ENCODE measurements at regions not wholly inside any gene's neighbourhood (a gene's known extent, or its start where the extent isn't known, plus 50 kb on each side); places are given as distances from the start of the nearest gene placed in this dataset.
"Not testable (repeated sequence)": the region's sequence is repeated elsewhere in the genome, so short reads cannot be mapped to it uniquely, and the experiment has no call there.

DNA sequence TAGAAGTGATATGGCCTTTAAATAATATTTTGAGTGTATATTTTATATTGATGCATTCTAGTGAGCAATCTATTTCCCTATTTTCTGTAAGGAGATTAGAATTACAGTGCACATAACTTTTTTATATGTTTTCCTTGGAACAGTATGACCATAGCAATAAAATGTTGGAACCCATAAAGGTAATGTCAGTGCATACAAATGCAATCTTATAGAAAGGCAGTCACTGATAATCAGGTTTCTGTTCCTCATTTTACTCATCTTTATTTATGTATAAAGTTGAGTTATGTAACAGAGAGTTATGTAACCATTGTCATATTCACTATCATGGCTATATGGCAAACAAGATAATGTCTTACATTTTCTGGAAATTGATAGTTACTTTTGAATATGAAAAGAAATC lies 179.9 kb upstream of the NETO1 start:
- DNase-seq, result no peak

DNA sequence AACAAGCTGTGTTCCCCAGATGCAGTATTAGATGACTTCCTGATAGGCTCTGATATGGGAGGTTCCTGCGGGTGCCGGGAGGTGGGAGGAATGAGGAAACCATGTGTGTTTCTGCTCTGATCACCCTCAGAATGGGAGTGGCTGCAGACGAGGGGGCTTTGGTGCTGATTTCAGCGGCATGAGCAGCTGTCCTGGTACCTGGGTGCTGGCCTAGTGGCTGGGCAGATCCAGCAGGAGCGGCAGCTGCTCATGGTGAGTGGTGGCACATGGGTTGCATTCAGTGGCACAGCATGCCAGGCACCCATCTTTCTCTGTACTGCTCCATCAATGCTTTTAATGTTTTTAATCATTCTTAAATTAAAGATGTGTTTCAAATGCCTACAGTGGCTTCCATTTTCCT lies 177.2 kb upstream of the NETO1 start:
- no peak for DNase-seq

DNA sequence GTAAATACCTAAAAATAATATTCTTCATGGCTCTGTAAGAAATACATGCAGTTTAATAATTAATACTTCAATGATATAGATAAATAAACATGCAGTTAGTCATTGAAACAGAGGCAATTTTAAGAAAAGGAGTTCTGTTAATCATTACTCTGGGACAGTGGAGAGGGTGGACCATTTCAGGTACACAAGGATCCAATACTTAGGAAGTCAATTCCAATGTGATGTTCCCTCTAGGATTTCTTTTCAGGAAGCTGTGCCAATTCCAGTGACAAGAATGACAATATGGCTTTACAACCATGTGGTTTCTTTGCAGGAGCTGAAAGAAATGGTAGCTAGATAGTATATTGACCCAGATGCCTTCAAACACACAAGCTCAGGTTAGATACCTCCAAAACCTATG lies 175.8 kb upstream of the NETO1 start:
- no peak for DNase-seq

DNA sequence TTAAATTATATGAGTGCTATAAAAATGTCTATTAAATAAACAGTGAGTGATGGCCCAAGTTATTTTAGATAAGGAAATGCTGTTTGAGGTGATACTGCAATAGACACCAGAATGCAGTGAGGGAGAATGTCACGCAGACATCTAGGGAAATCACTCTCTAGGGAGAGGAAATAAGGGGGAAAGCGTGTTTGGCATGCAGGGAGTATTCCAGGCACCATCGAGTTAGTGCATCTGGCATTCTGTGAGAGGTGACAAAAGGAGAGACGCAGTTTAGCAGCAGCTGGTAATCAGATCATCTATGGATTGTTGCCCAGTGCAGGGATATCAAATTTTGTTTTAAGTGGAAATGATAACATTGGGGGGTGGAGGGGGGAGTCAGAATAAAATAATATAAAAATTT lies 175.4 kb upstream of the NETO1 start:
- DNase-seq, result no peak

DNA sequence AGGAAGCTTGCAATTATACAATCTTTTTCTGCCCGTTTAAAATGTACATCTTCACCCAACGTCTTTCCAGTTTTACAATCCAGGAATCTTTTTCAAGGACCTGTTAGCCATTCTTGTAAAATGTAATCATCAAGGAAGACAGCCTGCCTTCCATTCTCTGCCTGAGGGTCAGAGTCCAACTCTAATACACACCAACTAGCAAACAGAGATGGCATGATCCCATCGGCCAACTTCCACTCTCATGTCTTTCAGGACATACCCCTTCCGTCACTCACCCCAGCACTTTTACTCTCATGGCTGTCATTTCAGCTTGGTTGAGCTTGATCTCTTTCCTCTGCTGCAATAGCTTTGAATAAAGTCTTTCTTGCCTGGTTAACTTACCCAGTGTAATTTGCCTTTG lies 172.5 kb upstream of the NETO1 start:
- no peak for DNase-seq

DNA sequence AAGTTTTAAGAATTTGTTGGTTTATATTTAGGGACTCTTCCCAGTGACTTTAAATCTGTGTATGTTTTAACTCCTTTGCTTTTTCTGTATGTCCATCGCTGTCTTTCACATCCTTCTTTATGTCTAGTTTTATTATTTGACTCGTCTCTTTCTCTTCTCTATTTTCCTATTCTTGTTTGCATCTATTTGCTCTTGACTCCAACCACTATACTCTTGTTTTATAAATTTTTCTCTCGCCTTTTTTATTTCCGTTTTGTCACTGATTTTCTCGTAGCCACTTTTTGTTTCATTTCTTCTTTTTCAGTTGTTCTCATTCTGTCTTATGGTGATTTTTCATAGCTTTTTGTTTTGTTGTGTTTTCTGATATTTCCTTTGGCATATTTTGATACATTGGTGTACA lies 170.5 kb upstream of the NETO1 start:
- no peak for DNase-seq

GRCh38 chr18:73023975-73024374 lies 156.2 kb upstream of the NETO1 start:
- no peak for DNase-seq

DNA sequence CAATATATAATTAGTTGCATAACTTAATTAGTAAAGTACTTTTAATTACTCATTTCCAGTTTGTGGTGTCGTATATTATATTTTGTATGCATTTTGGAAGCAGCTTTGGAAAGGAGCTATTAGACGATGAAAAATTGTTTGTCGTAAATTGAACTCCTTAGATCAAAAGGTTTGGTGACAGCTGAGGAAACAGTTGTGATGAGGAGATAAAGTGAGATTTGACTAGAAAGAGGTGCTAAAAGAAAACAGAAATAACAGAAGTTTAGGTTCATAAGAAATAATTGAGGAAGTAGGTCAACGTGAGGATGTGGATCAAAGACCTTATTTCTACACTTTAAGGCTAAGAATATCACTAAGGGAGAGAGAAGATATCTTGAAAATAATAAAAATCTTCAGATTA lies 141.9 kb upstream of the NETO1 start:
- no peak for DNase-seq

- DNase-seq, result no peak
These were observed 140.1 kb upstream of the NETO1 start for GRCh38 chr18:73007915-73008308.

- DNase-seq, result no peak
These were observed 139.6 kb upstream of the NETO1 start for GRCh38 chr18:73007195-73007914.

- DNase-seq, result no peak
These were observed 138.5 kb upstream of the NETO1 start for GRCh38 chr18:73006331-73006730.

- no peak for DNase-seq
These were observed 136.5 kb upstream of the NETO1 start for GRCh38 chr18:73004260-73004659.

- DNase-seq, result no peak
These were observed 132.3 kb upstream of the NETO1 start for GRCh38 chr18:72999971-73000607.

- no peak for DNase-seq
These were observed 127.8 kb upstream of the NETO1 start for GRCh38 chr18:72995558-72995957.

DNA sequence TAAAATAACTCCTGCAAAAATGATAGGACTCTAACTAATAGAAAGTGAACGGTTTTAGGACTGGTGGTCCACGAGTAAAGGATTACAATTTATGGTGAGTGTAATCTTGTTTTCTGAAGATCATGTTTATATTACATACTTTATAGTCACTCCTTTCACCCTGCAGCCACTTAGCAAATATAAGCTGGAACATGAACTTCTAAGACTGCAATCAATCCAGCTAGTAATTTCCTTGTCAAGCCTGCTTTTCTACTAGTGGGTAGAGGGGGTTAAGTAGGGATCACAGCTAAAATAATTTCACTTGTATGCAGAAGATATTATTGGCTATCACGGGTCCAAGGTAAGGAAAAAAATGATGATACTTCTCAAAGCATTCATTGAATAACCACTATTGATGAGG lies 125.5 kb upstream of the NETO1 start:
- no peak for DNase-seq

DNA sequence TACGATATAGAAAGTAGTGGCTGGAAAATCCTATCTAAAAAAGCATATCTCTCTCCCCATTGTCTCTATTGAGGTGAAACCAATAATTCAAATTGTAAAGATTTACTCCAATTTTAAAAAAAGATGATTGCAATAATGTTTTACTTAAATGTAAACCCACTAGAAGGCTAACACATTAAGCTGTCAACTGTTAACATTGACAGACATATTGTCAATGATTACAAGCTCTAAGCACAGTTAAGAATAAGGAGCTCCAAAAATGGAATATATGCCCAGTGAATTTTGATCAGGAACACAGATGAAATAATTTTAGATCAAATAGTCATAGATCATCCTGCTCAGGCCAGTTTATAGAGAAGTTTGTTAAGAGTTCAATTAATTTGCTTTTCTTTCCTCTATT lies 123.6 kb upstream of the NETO1 start:
- no peak for DNase-seq

DNA sequence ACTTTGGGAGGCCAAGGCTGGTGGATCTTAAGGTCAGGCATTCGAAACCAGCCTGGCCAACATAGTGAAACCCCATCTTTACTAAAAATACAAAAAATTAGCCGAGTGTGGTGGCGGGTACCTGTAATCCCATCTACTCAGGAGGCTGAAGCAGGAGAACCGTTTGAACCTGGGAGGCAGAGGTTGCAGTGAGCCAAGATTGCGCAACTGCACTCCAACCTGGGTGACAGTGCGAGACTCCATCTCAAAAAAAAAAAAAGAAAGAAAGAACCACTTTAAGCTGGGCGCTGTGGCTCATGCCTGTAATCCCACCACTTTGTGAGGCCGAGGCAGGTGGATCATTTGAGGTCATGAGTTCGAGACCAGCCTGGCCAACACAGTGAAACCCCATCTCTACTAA lies 119.8 kb upstream of the NETO1 start:
- not testable (repeated sequence) for DNase-seq

DNA sequence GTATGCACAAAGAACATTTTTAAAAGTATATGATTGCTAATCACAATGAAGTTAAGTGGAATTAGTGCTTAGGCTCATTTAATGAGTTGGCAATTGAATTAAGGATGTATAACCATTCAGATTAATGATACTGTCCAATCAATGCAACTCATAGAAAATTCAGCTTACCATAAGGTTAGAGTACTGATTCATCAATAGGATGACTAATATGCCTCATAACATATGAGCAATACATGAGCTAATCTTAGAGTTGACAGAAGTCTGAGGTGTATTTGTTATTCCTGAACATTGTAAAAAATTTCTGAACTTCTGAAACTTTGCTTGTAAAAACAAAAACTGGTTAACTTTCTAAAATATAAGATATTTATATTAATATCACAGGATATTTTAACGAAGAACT lies 118.3 kb upstream of the NETO1 start:
- no peak for DNase-seq

GRCh38 chr18:72985686-72986085 lies 117.9 kb upstream of the NETO1 start:
- no peak for DNase-seq

DNA sequence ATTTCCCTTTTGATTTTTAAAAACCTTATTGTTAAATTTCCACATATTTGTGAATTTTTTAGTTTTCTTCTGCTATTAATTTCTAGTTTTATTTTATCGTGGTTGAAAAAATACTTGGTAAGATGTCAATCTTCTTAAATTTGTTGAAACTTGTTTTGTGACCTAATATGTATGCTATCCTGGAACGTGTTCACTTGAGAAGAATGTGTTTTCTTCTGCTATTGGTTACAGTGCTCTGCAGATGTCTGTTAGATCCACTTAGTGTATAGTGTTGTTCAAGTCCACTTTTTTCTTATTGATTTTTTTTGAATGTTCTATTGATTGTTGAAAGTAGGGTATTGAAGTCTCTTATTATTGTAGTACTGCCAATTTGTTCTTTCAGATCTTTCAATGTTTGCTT lies 116.5 kb upstream of the NETO1 start:
- no peak for DNase-seq

DNA sequence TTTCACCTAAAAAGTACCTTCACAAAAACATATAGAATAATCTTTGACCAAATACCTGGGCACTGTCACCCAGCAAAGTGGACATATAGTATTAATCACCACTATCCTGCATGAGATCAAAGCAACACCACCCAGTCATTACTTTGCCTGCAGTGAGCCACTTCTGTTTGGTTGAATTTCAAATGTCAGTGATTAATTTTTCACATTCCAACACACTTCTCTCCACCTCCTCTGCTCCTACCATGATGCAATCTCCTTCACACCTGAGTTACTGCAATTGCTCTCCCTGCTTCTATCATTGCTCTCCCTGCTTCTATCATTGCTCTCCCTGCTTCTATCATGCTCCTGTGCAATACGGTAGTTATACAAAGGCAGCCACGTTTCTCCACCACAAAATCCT lies 106.1 kb upstream of the NETO1 start:
- no peak for DNase-seq

DNA sequence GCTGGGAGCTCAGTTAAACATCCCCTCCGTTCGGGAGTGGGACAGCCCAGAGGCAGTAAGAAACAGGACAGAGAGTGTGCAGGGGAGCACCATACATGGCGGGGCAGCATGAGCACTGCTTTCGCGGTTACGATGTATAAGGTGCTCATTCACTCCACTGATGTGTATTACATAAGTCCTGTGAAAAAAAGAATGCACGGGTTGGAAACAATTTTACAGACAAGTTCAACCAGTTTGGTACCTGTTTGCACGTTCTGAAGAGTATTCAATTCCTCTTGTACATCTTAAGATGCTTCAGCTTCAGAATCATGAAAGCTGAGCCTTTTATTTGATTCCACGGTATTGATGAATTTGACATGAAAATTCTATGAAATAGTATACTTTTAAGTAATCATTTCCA lies 97.8 kb upstream of the NETO1 start:
- DNase-seq, result no peak

GRCh38 chr18:72958195-72958594 lies 90.4 kb upstream of the NETO1 start:
- DNase-seq, result not testable (repeated sequence)

DNA sequence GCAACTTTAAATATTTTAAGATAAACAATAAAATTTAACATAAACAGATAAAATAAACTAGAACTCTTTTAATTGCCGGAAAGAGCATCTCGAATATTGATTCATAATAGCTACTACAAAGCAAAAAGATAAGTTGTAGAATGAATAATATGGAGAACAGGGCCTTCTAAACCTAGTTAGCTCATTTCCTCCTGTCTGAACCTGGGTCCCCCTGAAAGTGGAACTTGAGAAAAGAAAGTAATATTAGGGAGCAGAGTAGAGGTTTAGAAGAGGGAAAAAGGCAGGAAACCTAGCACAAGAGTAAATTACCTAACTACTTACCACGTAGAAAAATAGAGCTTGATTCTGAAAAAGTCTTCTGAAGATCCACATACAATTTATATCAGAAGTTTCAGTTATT lies 80.7 kb upstream of the NETO1 start:
- no peak for DNase-seq

GRCh38 chr18:72942766-72943165 lies 75.0 kb upstream of the NETO1 start:
- DNase-seq, result no peak

Measured in CD4-positive, alpha-beta T cell treated with Interleukin-6 for 4 hours (primary cell).